ENCODE measurements at regions not wholly inside any gene's neighbourhood (a gene's known extent, or its start where the extent isn't known, plus 50 kb on each side); places are given as distances from the start of the nearest gene placed in this dataset.

DNA sequence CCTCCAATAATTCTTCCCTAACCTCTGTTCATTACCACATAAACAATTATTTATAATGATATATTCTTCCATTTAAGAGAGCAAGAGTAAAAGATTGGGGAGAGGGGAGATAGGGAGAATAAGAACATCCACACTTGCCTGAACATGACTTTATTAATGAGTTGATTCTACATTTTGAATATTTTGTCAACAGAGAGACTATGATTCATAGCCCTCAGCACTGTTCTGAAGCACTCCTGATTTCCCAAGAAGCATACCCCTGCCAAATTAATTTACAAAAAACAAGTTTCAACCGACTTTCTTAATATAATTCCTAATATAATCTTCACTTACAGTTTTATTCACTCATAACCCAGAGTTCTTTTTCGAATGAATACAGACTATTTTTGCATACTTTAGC is 828.8 kb downstream of the ROBO2 start:
- intact Hi-C loops (cut with micrococcal nuclease; ENCODE audit: unreplicated experiment) (no loop called here), in situ Hi-C loops (cut with HindIII; ENCODE audit: extremely low pct_ligation_motif_present, low pct_unique_long_range_greater_than_20kb) (no loop called here)
- ChIA-PET CTCF (ENCODE audit: low intra/inter-chr PET ratio, low total read pairs) (no interaction called here), POLR2A (no interaction called here)
- no peaks in the 10 kb centered on the region for H3K36me3 ChIP-seq (replicated peaks in 1 of 2; ENCODE audit: control insufficient read depth in 1 of 2, insufficient read depth in 2 of 2, low read length in 2 of 2)
- no peak for DNase-seq (ENCODE audit: low spot score)
- H3K9me3 ChIP-seq (ENCODE audit: low read length): no peaks in the 10 kb centered on the region
- WGBS (ENCODE audit: low lambda C conversion rate): 1% methylated on average over 2 of the region's 2 CpGs
- BruUV-seq (replicated peaks): no TSS peak
- TF ChIP-seq AGO1 (IDR thresholded peaks at IDR 0.05; ENCODE audit: low read depth, low read length, poor library complexity, severe bottlenecking): no peak
- TF ChIP-seq SIX4 (CRISPR knock-in tag; IDR thresholded peaks at IDR 0.05): no peak
- no peak for TF ChIP-seq NFRKB (IDR thresholded peaks at IDR 0.05)
- no peak for TF ChIP-seq MIER2 (CRISPR knock-in tag; IDR thresholded peaks at IDR 0.05)
- TF ChIP-seq, protein P1, sequence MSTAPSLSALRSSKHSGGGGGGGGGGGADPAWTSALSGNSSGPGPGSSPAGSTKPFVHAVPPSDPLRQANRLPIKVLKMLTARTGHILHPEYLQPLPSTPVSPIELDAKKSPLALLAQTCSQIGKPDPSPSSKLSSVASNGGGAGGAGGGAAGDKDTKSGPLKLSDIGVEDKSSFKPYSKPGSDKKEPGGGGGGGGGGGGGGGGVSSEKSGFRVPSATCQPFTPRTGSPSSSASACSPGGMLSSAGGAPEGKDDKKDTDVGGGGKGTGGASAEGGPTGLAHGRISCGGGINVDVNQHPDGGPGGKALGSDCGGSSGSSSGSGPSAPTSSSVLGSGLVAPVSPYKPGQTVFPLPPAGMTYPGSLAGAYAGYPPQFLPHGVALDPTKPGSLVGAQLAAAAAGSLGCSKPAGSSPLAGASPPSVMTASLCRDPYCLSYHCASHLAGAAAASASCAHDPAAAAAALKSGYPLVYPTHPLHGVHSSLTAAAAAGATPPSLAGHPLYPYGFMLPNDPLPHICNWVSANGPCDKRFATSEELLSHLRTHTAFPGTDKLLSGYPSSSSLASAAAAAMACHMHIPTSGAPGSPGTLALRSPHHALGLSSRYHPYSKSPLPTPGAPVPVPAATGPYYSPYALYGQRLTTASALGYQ (CRISPR knock-in tag; IDR thresholded peaks at IDR 0.05): no peak
- no peak for TF ChIP-seq FOXC1 (CRISPR knock-in tag; IDR thresholded peaks at IDR 0.05; ENCODE audit: borderline replicate concordance)
- TF ChIP-seq TGIF2 (CRISPR knock-in tag; IDR thresholded peaks at IDR 0.05): no peak
- TF ChIP-seq BRCA1 (CRISPR knock-in tag; IDR thresholded peaks at IDR 0.05): no peak
- TF ChIP-seq NFKBIZ (CRISPR knock-in tag; IDR thresholded peaks at IDR 0.05): no peak
- H3K27me3 ChIP-seq (ENCODE audit: control insufficient read depth in 1 of 2, insufficient read depth in 2 of 2, low read length in 2 of 2): no peaks in the 10 kb centered on the region
- H3K27ac ChIP-seq (ENCODE audit: extremely low read length, insufficient read depth, low read length): no peak overlapping the region
- H2AFZ ChIP-seq (ENCODE audit: low read length): no peak overlapping the region
- H4K20me1 ChIP-seq (ENCODE audit: insufficient read depth, low read length): no peaks in the 10 kb centered on the region
- no peak overlapping the region for H3K9ac ChIP-seq (ENCODE audit: insufficient read depth, low read depth, low read length)
- no peaks in the 10 kb centered on the region for H3K4me1 ChIP-seq (ENCODE audit: insufficient read depth, low read length)
- FAIRE-seq: no peak
- ATAC-seq: no peak
- no peak overlapping the region for H3K4me3 ChIP-seq (replicated peaks in 1 of 3; ENCODE audit: insufficient read depth in 1 of 3, low read depth in 2 of 3, low read length in 3 of 3)
- no peak overlapping the region for H3K4me2 ChIP-seq (ENCODE audit: low read depth, low read length)
- H3K79me2 ChIP-seq (ENCODE audit: insufficient read depth, low read length): no peaks in the 10 kb centered on the region

DNA sequence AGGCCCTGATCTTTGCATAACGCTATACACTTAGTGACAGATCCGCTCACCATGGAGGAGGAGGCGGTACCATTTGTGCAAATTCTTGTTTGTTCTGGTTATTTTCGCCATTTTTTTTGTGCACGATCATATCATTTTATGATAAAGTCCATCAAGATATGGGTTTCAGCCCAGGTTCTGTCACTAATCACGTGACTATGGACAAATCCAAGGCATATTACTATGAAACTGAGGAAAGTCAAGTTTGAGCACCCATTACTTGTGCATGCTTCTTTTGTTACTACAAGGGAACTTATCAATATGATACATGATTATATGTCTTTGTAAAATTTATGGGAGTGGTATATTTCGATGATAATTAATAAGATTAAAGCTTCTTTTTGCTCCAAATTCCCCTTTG is 829.5 kb downstream of the ROBO2 start:
- 0% methylated on average over 7 of the region's 7 CpGs for WGBS (ENCODE audit: low lambda C conversion rate)

More for the DNA sequence above, 829.5 kb downstream of the ROBO2 start:
- Histone ChIP-seq H3K9me3 (ENCODE audit: low read length) (no peaks in the 10 kb centered on the region), H3K4me2 (ENCODE audit: low read depth, low read length) (no peak overlapping the region), H3K79me2 (ENCODE audit: insufficient read depth, low read length) (no peaks in the 10 kb centered on the region), H3K9ac (ENCODE audit: insufficient read depth, low read depth, low read length) (no peak overlapping the region), H3K36me3 (replicated peaks in 1 of 2; ENCODE audit: control insufficient read depth in 1 of 2, insufficient read depth in 2 of 2, low read length in 2 of 2) (no peaks in the 10 kb centered on the region), H3K4me3 (replicated peaks in 1 of 3; ENCODE audit: insufficient read depth in 1 of 3, low read depth in 2 of 3, low read length in 3 of 3) (no peak overlapping the region), H2AFZ (ENCODE audit: low read length) (no peak overlapping the region), H4K20me1 (ENCODE audit: insufficient read depth, low read length) (no peaks in the 10 kb centered on the region), H3K27ac (ENCODE audit: extremely low read length, insufficient read depth, low read length) (no peak overlapping the region), H3K4me1 (ENCODE audit: insufficient read depth, low read length) (no peaks in the 10 kb centered on the region), H3K27me3 (ENCODE audit: control insufficient read depth in 1 of 2, insufficient read depth in 2 of 2, low read length in 2 of 2) (no peaks in the 10 kb centered on the region)
- ATAC-seq: no peak
- BruUV-seq (replicated peaks): no TSS peak
- no peak for FAIRE-seq
- in situ Hi-C loops (cut with HindIII; ENCODE audit: extremely low pct_ligation_motif_present, low pct_unique_long_range_greater_than_20kb): no loop called here
- TF ChIP-seq SUZ12 (IDR thresholded peaks at IDR 0.05; ENCODE audit: low read depth, low read length) (no peak), RAD51 (IDR thresholded peaks at IDR 0.05; ENCODE audit: borderline replicate concordance) (peak; percentile 72)
- ChIA-PET POLR2A (no interaction called here), CTCF (ENCODE audit: low intra/inter-chr PET ratio, low total read pairs) (no interaction called here)
- intact Hi-C loops (cut with micrococcal nuclease; ENCODE audit: unreplicated experiment): no loop called here
- DNase-seq (ENCODE audit: low spot score): no peak
